NT2/D1 (cell line): ENCODE measurements at regions not wholly inside any gene's neighbourhood (a gene's known extent, or its start where the extent isn't known, plus 50 kb on each side); places are given as distances from the start of the nearest gene placed in this dataset.

Experiments used
- DNase-seq: peaks from one replicate; pipeline ENCODE4 v3.0.0-alpha.2; 2011; ENCODE audit warnings: low read depth, low spot score
- H3K27me3 ChIP-seq: 2 replicates; pipeline ENCODE4 v1.6.0; 2011; ENCODE audit warnings: mild to moderate bottlenecking; ENCODE audit not compliant: insufficient read length, insufficient read depth
- H3K36me3 ChIP-seq: 2 replicates; pipeline ENCODE4 v1.6.1; 2011; ENCODE audit warnings: mild to moderate bottlenecking, low read length, mixed read lengths; ENCODE audit not compliant: insufficient read depth, insufficient read length
- H3K4me1 ChIP-seq: 2 replicates; pipeline ENCODE4 v1.5.1; 2011; ENCODE audit not compliant: insufficient read depth, insufficient read length
- H3K4me3 ChIP-seq: 2 replicates; pipeline ENCODE4 v1.5.1; 2011; ENCODE audit warnings: low read depth; ENCODE audit not compliant: insufficient read length
- H3K9ac ChIP-seq: 2 replicates; pipeline ENCODE4 v1.6.0; 2011; ENCODE audit warnings: low read depth; ENCODE audit not compliant: insufficient read length
- H3K9me3 ChIP-seq: 2 replicates; pipeline ENCODE4 v1.5.1; 2011; ENCODE audit warnings: mild to moderate bottlenecking, low read length; ENCODE audit not compliant: insufficient read depth
- SUZ12 ChIP-seq: IDR thresholded peaks from 2 replicates; pipeline ENCODE4 v1.6.1; 2011; ENCODE audit not compliant: insufficient read length, insufficient read depth; ENCODE audit errors: extremely low read depth
- YY1 ChIP-seq: IDR thresholded peaks from 2 replicates; pipeline ENCODE4 v1.6.1; 2011; ENCODE audit not compliant: insufficient read length, insufficient read depth
- ZNF274 ChIP-seq: IDR thresholded peaks from 2 replicates; pipeline ENCODE4 v1.6.1; 2011; ENCODE audit warnings: mild to moderate bottlenecking, low read depth, low read length

GRCh38 chr2:239496700-239497099 lies 95.9 kb upstream of the HDAC4 start:
- DNase-seq: no peak
- H3K9me3 ChIP-seq: peaks cover 7% of the 10 kb centered on the region; the same call in 1 of the 2 replicates
- H3K9ac ChIP-seq: no peak overlapping the region
- H3K27me3 ChIP-seq: no peaks in the 10 kb centered on the region
- no peak overlapping the region for H3K4me3 ChIP-seq
- TF ChIP-seq YY1 (no peak), SUZ12 (no peak), ZNF274 (no peak)
- no peaks in the 10 kb centered on the region for H3K4me1 ChIP-seq
- H3K36me3 ChIP-seq: no peaks in the 10 kb centered on the region

GRCh38 chr2:239495791-239496233 lies 95.0 kb upstream of the HDAC4 start:
- DNase-seq: no peak
- H3K4me3 ChIP-seq: no peak overlapping the region
- no peak overlapping the region for H3K9ac ChIP-seq
- no peaks in the 10 kb centered on the region for H3K27me3 ChIP-seq
- H3K36me3 ChIP-seq: no peaks in the 10 kb centered on the region
- no peaks in the 10 kb centered on the region for H3K4me1 ChIP-seq
- TF ChIP-seq YY1 (no peak), ZNF274 (no peak), SUZ12 (no peak)
- peaks cover 7% of the 10 kb centered on the region; the same call in 1 of the 2 replicates for H3K9me3 ChIP-seq

GRCh38 chr2:239495175-239495574 lies 94.4 kb upstream of the HDAC4 start:
- no peak for DNase-seq
- H3K27me3 ChIP-seq: no peaks in the 10 kb centered on the region
- H3K9me3 ChIP-seq: peaks cover 7% of the 10 kb centered on the region; the same call in 1 of the 2 replicates
- TF ChIP-seq ZNF274 (no peak), SUZ12 (no peak), YY1 (no peak)
- H3K4me3 ChIP-seq: no peak overlapping the region
- no peaks in the 10 kb centered on the region for H3K4me1 ChIP-seq
- H3K36me3 ChIP-seq: no peaks in the 10 kb centered on the region
- H3K9ac ChIP-seq: no peak overlapping the region

- no peak overlapping the region for H3K4me3 ChIP-seq
These were observed 93.8 kb upstream of the HDAC4 start for GRCh38 chr2:239494578-239494977.

GRCh38 chr2:239489481-239489880 lies 88.7 kb upstream of the HDAC4 start:
- Histone ChIP-seq H3K9ac (no peak overlapping the region), H3K4me1 (no peaks in the 10 kb centered on the region), H3K4me3 (no peak overlapping the region), H3K9me3 (no peaks in the 10 kb centered on the region), H3K36me3 (no peaks in the 10 kb centered on the region), H3K27me3 (no peaks in the 10 kb centered on the region)
- TF ChIP-seq YY1: no peak
- TF ChIP-seq SUZ12: no peak
- no peak for TF ChIP-seq ZNF274
- no peak for DNase-seq

More at GRCh38 chr2:239494578-239494977, 93.8 kb upstream of the HDAC4 start:
- TF ChIP-seq SUZ12: no peak
- TF ChIP-seq ZNF274: no peak
- no peak for TF ChIP-seq YY1
- no peaks in the 10 kb centered on the region for H3K36me3 ChIP-seq
- no peaks in the 10 kb centered on the region for H3K27me3 ChIP-seq
- no peak overlapping the region for H3K9ac ChIP-seq
- peaks cover 7% of the 10 kb centered on the region; the same call in 1 of the 2 replicates for H3K9me3 ChIP-seq
- DNase-seq: no peak
- H3K4me1 ChIP-seq: no peaks in the 10 kb centered on the region

- no peak for TF ChIP-seq YY1
- TF ChIP-seq SUZ12: no peak
- no peak for TF ChIP-seq ZNF274
- H3K4me3 ChIP-seq: no peak overlapping the region
- H3K27me3 ChIP-seq: no peaks in the 10 kb centered on the region
- DNase-seq: no peak
- H3K9me3 ChIP-seq: no peaks in the 10 kb centered on the region
- no peak overlapping the region for H3K9ac ChIP-seq
- no peaks in the 10 kb centered on the region for H3K36me3 ChIP-seq
- H3K4me1 ChIP-seq: no peaks in the 10 kb centered on the region
These were observed 87.3 kb upstream of the HDAC4 start for GRCh38 chr2:239488125-239488524.

- TF ChIP-seq ZNF274 (no peak), SUZ12 (no peak), YY1 (no peak)
- no peaks in the 10 kb centered on the region for H3K36me3 ChIP-seq
- no peak for DNase-seq
- H3K4me1 ChIP-seq: no peaks in the 10 kb centered on the region
- no peaks in the 10 kb centered on the region for H3K9me3 ChIP-seq
- no peak overlapping the region for H3K4me3 ChIP-seq
- H3K9ac ChIP-seq: no peak overlapping the region
- no peaks in the 10 kb centered on the region for H3K27me3 ChIP-seq
These were observed 86.5 kb upstream of the HDAC4 start for GRCh38 chr2:239487272-239487671.
